Fibroblast of upper back skin (primary cell): ENCODE measurements at regions not wholly inside any gene's neighbourhood (a gene's known extent, or its start where the extent isn't known, plus 50 kb on each side); places are given as distances from the start of the nearest gene placed in this dataset.

Experiments
- DNase-seq: peaks from one replicate; pipeline ENCODE4 v3.0.0-alpha.2; 2013

DNA sequence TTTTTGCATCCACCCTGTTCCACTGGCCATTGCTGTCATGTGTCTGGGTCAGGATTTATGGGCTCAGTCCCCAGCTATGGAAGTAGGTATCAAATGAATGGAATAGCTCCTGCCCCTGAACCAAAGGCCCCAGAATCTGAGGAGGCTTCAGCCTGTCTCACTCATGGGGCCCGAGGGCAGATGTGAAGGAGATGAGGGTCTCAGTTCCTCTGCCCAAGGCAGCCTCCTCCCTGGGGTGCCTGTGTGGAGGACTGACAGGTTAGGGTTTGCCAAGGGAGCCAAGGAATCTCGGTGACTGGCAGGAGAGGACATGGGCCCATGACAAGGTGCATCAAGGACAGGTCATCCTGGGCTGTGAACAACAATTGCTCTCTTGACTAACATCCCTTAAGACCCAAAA, 70.4 kb downstream of the CPN2 start:
- no peak for DNase-seq

DNA sequence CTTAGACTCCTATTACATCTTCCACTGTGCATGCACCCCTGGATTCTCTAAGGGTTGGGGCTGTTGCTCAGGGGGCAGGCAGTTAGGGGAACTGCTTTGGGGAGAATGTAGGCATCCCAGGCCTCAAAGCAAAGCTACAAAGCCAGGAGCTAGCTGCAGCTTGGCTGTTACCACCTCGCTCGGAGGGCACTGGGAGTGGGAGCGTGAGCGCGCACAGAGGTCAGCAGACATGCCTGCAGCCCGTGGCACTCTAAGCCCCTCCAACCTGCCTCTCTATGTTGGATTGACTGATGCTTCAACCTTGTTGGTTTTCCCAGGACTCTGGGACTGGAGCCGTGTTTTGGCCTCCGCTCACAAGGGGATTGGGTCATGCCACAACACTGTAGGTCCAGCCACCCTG, 69.8 kb downstream of the CPN2 start:
- DNase-seq, result no peak

DNA sequence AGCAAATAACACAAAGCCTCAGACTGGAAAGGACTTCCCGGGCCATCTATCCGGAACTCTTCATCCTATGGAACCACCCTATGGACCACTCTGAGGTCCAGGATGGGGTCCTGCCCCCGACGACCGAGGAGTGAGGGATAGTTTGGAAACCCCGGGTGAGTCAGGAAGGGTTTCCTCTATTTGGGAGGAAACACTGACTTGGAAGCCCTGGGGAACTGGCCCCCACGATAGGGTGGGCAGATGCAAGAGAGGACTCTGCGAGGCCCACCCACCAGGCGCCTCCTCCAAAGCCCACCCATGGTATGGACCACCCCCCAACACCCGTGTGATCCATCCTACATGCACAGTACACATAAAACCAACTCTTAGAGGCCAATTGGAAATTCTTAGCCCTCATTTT, 69.4 kb downstream of the CPN2 start:
- DNase-seq, result no peak

GRCh38 chr3:194282436-194283122, 68.5 kb downstream of the CPN2 start:
- no peak for DNase-seq

DNA sequence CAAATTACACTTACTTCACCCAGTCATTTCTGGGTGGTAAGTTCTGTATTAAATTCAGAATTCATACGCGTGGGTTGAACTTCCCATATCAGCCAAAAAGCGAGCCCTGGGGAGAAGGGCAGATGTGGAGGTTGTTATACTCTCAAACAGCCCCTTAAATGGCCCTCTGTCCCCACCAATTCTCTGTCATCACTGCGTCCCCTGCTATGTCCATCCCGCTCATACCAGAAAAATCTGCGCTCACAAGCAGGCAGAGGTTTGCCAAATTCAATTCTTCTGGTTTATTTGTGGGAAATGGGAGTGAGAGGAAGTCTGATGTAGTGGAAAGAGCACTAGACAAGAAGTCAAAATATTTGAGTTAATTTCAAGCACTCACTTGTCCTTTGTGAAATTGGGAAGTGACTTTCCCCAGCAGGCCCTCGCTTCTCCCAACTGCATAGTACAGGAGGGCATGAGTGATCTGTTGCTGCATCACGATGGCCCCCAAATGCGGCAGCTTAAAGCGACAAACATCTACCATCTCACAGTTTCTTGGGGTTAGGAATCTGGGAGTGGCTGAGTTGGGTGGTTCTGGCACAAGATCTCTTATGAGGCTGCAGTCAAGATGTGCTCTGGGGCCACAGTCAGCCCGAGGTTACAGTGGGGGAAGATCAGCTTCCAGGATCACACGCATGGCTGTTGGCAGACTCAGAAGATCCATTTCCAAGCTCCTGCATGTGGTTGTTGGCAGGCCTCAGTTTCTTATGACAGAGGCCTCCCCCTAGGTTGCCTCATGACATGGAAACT, 67.7 kb downstream of the CPN2 start:
- DNase-seq, result peak; percentile 46

- no peak for DNase-seq
Measured at GRCh38 chr3:194284351-194284750, 66.8 kb downstream of the CPN2 start.

- DNase-seq, result peak; percentile 93
Measured at GRCh38 chr3:194285024-194285849, 65.9 kb downstream of the CPN2 start.

GRCh38 chr3:194285850-194286197, 65.3 kb downstream of the CPN2 start:
- DNase-seq, result peak; percentile 68

DNA sequence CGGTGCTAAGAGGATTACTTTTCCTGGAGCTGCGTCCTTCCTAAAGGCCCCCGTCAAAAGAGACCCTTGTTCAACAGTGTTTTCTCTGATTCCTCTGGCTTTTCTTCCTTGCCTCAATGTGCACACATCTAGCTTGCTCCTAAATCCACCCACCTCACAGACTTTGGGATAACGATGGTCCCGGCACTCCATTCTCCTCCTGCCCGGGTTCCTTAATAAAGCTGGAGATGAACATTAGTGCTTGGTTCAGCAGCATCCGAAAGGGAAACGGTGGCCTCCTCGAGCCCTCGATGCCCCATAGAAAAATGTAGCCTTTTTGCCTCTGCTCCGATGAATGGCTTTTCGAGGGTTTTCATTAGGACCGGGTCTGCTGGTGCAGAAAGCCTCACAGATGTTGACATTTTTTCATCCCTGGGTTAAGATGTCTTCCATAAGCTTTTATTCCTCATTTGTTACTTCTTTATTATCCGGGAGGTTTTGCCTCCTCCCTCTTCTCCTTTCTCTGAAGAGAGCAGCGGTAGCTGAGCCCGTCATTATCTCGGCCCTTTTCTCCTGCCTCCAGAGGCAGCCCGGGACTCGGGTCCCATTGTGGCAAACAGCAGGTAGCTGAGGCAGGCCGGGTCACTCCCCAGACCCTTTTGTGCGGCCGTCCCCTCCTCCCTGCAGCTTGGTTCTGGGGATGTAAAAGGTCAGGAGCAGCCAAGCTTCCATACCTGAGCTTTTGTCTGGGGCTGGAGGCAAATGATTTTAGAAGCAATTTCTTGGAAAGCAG, 64.6 kb downstream of the CPN2 start:
- no peak for DNase-seq

GRCh38 chr3:194287374-194287773, 63.8 kb downstream of the CPN2 start:
- DNase-seq, result no peak

GRCh38 chr3:194287977-194288706, 63.0 kb downstream of the CPN2 start:
- no peak for DNase-seq
